Smooth muscle cell (in vitro differentiated cells): ENCODE measurements at regions not wholly inside any gene's neighbourhood (a gene's known extent, or its start where the extent isn't known, plus 50 kb on each side); places are given as distances from the start of the nearest gene placed in this dataset.

Experiments used
- DNase-seq: peaks from one replicate; lab custom pipeline; 2025; ENCODE audit not compliant: unreplicated experiment; lab: John Stamatoyannopoulos, UW
- H2AFZ ChIP-seq: fragments of 200-600 bp; sonication (generic); 2 replicates; pipeline ENCODE4 v1.6.0; 2016; ENCODE audit warnings: antibody characterized with exemption, low read depth, mild to moderate bottlenecking
- H3F3A ChIP-seq: fragments of 200-600 bp; sonication (generic); 2 replicates; pipeline ENCODE4 v1.6.0; 2017; ENCODE audit warnings: antibody characterized with exemption, low read depth
- H3K27ac ChIP-seq: fragments of 200-600 bp; sonication (generic); 2 replicates; pipeline ENCODE4 v1.5.1; 2016; ENCODE audit warnings: low read depth, mild to moderate bottlenecking
- H3K27me3 ChIP-seq: fragments of 200-600 bp; sonication (generic); 2 replicates; pipeline ENCODE4 v1.6.1; 2016; ENCODE audit warnings: low read depth, mild to moderate bottlenecking
- H3K36me3 ChIP-seq: fragments of 200-600 bp; sonication (generic); 2 replicates; pipeline ENCODE4 v1.5.1; 2016; ENCODE audit warnings: low read depth
- H3K4me1 ChIP-seq: fragments of 200-600 bp; sonication (generic); 2 replicates; pipeline ENCODE4 v1.5.1; 2016; ENCODE audit warnings: low read depth
- H3K4me2 ChIP-seq: fragments of 200-600 bp; sonication (generic); 2 replicates; pipeline ENCODE4 v1.6.0; 2016; ENCODE audit warnings: mild to moderate bottlenecking
- H3K4me3 ChIP-seq: fragments of 200-600 bp; sonication (generic); 2 replicates; pipeline ENCODE4 v1.5.1; 2016; ENCODE audit warnings: mild to moderate bottlenecking
- H3K79me2 ChIP-seq: fragments of 200-600 bp; sonication (generic); 2 replicates; pipeline ENCODE4 v1.6.0; 2016; ENCODE audit warnings: low read depth, mild to moderate bottlenecking
- H3K9ac ChIP-seq: fragments of 200-600 bp; sonication (generic); 2 replicates; pipeline ENCODE4 v1.6.0; 2016; ENCODE audit warnings: low read depth
- H3K9me3 ChIP-seq: fragments of 200-600 bp; sonication (generic); replicated peaks from 2 replicates; pipeline ENCODE4 v1.5.1; 2016; ENCODE audit warnings: low read depth
- H4K20me1 ChIP-seq: fragments of 200-600 bp; sonication (generic); 2 replicates; pipeline ENCODE4 v1.6.0; 2016; ENCODE audit warnings: low read depth
- CTCF ChIP-seq: fragments of 200-600 bp; sonication (generic); IDR thresholded peaks from 2 replicates; pipeline ENCODE4 v1.5.1; 2017; ENCODE audit warnings: borderline replicate concordance, mild to moderate bottlenecking, antibody characterized with exemption; ENCODE audit not compliant: insufficient read depth, poor library complexity, severe bottlenecking
- WGBS: methylation state at CpG from one replicate; pipeline ENCODE4 v1.1.7; 2016; ENCODE audit warnings: low lambda C conversion rate; 5-methylcytosine and 5-hydroxymethylcytosine counted together

GRCh38 chr2:58803192-58803591 lies 562.1 kb upstream of the FANCL start:
- no peak for TF ChIP-seq CTCF
- no peak overlapping the region for H3K9ac ChIP-seq
- no peaks in the 10 kb centered on the region for H3K79me2 ChIP-seq
- 94% methylated on average over 2 of the region's 2 CpGs for WGBS
- no peak overlapping the region for H3K27ac ChIP-seq
- no peak overlapping the region for H2AFZ ChIP-seq
- H3K9me3 ChIP-seq, result no peaks in the 10 kb centered on the region
- no peak overlapping the region for H3K4me3 ChIP-seq
- H3K36me3 ChIP-seq, result no peaks in the 10 kb centered on the region
- H3K4me2 ChIP-seq, result no peak overlapping the region
- no peaks in the 10 kb centered on the region for H3K27me3 ChIP-seq
- H4K20me1 ChIP-seq, result no peaks in the 10 kb centered on the region
- DNase-seq, result no peak
- no peaks in the 10 kb centered on the region for H3F3A ChIP-seq
- no peaks in the 10 kb centered on the region for H3K4me1 ChIP-seq

DNA sequence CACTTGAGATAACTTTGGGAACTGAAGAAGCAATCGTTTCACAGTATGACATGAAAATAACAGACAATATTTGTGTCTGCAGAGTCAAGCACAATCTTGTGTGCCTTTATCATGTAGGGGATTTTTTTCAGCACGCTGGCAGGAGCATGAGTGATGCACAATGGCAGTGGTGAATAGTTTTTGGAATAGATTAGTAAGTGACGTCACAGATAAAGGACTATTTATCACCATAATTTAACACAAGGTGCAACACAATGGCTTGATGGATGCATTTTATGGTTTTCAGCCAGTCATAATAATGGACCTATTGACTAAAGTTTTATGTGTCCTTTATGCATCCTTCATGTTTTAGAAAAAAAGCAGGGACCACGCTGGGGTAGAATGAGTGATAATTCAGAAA lies 559.8 kb upstream of the FANCL start:
- Histone ChIP-seq H4K20me1 (no peaks in the 10 kb centered on the region), H2AFZ (no peak overlapping the region), H3F3A (no peaks in the 10 kb centered on the region), H3K27me3 (no peaks in the 10 kb centered on the region), H3K4me2 (no peak overlapping the region), H3K79me2 (no peaks in the 10 kb centered on the region), H3K4me1 (no peaks in the 10 kb centered on the region), H3K4me3 (no peak overlapping the region), H3K9ac (no peak overlapping the region), H3K27ac (no peak overlapping the region), H3K36me3 (no peaks in the 10 kb centered on the region), H3K9me3 (no peaks in the 10 kb centered on the region)
- WGBS, result 85% methylated on average over 4 of the region's 4 CpGs
- no peak for DNase-seq
- no peak for TF ChIP-seq CTCF

DNA sequence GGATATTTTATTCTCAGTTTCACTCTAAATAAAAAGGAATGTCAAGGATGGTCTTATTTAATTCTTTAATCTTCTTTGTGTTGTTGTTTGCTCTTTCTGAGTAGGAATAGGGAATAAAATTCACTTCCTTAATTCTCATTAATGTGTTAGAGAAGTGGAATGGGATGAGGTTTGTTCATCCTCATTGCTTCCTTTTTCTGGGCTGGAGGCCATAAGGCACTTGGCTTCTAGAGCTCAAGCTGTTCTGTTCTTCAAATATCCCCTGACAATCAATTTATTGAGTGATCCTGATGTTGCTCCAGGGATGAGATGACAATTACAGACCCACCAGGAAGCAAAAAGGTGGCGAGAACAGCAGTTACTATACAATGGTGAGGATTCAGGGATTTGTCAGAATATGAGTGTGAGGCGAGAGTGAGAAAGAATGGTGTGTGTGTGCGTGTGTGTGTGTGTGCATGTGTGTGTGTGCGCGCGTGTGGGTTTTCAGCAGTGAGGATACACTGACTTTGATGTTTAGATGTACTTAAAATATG lies 557.6 kb upstream of the FANCL start:
- Histone ChIP-seq H3K36me3 (no peaks in the 10 kb centered on the region), H3K4me1 (no peaks in the 10 kb centered on the region), H3K9me3 (no peaks in the 10 kb centered on the region), H4K20me1 (no peaks in the 10 kb centered on the region), H3K9ac (no peak overlapping the region), H3K27ac (no peak overlapping the region), H3K4me3 (no peak overlapping the region), H3K4me2 (no peak overlapping the region), H3F3A (no peaks in the 10 kb centered on the region), H3K79me2 (no peaks in the 10 kb centered on the region), H3K27me3 (no peaks in the 10 kb centered on the region), H2AFZ (no peak overlapping the region)
- no peak for TF ChIP-seq CTCF
- no peak for DNase-seq
- WGBS, result 98% methylated on average over 6 of the region's 6 CpGs

DNA sequence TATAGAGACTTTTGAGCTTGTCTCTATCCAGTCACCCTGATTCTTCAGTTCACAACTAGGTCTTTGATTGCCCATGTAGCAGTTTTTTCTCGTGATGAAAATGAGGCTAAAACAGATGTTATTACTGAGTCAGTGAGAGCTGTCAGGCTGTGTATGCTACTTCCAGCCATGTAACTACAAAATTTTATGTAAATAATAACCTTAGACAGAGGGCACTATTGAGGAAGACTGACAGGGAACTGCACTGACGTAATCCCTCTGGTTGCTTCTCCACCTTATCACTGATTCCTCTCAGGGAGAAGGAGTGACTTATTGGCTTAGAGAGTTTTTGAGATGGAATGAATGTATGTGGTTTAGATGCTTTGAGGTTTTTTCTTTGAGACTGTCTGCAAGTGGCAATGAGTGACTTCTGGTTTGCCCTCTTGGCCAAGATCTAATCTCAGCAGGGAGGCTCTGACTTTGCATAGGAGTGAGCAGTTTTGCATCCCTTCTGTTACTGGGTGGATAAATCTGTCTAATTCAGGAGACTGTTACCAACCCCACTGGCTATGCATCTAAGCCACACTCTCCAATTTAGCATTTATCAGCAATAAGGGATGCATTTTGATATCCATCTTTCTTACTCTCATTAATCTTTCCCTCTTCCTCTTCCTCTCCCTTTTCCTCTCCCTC lies 555.2 kb upstream of the FANCL start:
- TF ChIP-seq CTCF, result no peak
- 27% methylated on average over 2 of the region's 2 CpGs for WGBS
- DNase-seq, result no peak

More for the DNA sequence above, 555.2 kb upstream of the FANCL start:
- no peak overlapping the region for H3K9ac ChIP-seq
- no peak overlapping the region for H2AFZ ChIP-seq
- H3K79me2 ChIP-seq, result no peaks in the 10 kb centered on the region
- no peaks in the 10 kb centered on the region for H3K4me1 ChIP-seq
- H4K20me1 ChIP-seq, result no peaks in the 10 kb centered on the region
- H3K9me3 ChIP-seq, result no peaks in the 10 kb centered on the region
- no peaks in the 10 kb centered on the region for H3K36me3 ChIP-seq
- H3K4me3 ChIP-seq, result no peak overlapping the region
- peak overlapping the region; percentile 5 for H3K4me2 ChIP-seq
- no peaks in the 10 kb centered on the region for H3K27me3 ChIP-seq
- no peaks in the 10 kb centered on the region for H3F3A ChIP-seq
- no peak overlapping the region for H3K27ac ChIP-seq
